ENCODE measurements at regions not wholly inside any gene's neighbourhood (a gene's known extent, or its start where the extent isn't known, plus 50 kb on each side); places are given as distances from the start of the nearest gene placed in this dataset.

- TF ChIP-seq CTCF (IDR thresholded peaks at IDR 0.05) (no peak), POLR2A (IDR thresholded peaks at IDR 0.05) (no peak)
Measured at GRCh38 chr13:83980331-83980730, 98.1 kb upstream of the SLITRK1 start.
